ENCODE measurements at regions not wholly inside any gene's neighbourhood (a gene's known extent, or its start where the extent isn't known, plus 50 kb on each side); places are given as distances from the start of the nearest gene placed in this dataset.

- intact Hi-C loops (cut with DNase I): no loop called here
- DNase-seq: no peak
Measured at GRCh38 chr2:66867063-66867441, 432.1 kb downstream of the MEIS1 start.

GRCh38 chr2:66869076-66869475 lies 434.2 kb downstream of the MEIS1 start:
- intact Hi-C loops (cut with DNase I): no loop called here
- DNase-seq: no peak

- DNase-seq: no peak
Measured at GRCh38 chr2:66872081-66872985, 437.4 kb downstream of the MEIS1 start.

GRCh38 chr2:66872986-66873754 lies 438.2 kb downstream of the MEIS1 start:
- intact Hi-C loops (cut with DNase I): no loop called here
- no peak for DNase-seq

More at GRCh38 chr2:66872081-66872985, 437.4 kb downstream of the MEIS1 start:
- intact Hi-C loops (cut with DNase I): no loop called here

- intact Hi-C loops (cut with DNase I): no loop called here
- DNase-seq: no peak
Measured at GRCh38 chr2:66874411-66874810, 439.5 kb downstream of the MEIS1 start.

GRCh38 chr2:66875941-66876462 lies 441.1 kb downstream of the MEIS1 start:
- intact Hi-C loops (cut with DNase I): no loop called here
- no peak for DNase-seq

GRCh38 chr2:66885775-66886383 lies 451.0 kb downstream of the MEIS1 start:
- no peak for DNase-seq
- intact Hi-C loops (cut with DNase I): no loop called here

GRCh38 chr2:66888246-66888645 lies 453.3 kb downstream of the MEIS1 start:
- DNase-seq: no peak
- intact Hi-C loops (cut with DNase I): no loop called here

GRCh38 chr2:66888791-66889631 lies 454.1 kb downstream of the MEIS1 start:
- DNase-seq: no peak

GRCh38 chr2:66889632-66889882 lies 454.6 kb downstream of the MEIS1 start:
- DNase-seq: no peak
- intact Hi-C loops (cut with DNase I): no loop called here

More at GRCh38 chr2:66888791-66889631, 454.1 kb downstream of the MEIS1 start:
- intact Hi-C loops (cut with DNase I): no loop called here

GRCh38 chr2:66890166-66890742 lies 455.3 kb downstream of the MEIS1 start:
- no peak for DNase-seq
- intact Hi-C loops (cut with DNase I): no loop called here

- no peak for DNase-seq
- intact Hi-C loops (cut with DNase I): no loop called here
Measured at GRCh38 chr2:66895206-66895605, 460.3 kb downstream of the MEIS1 start.

- DNase-seq: no peak
- intact Hi-C loops (cut with DNase I): no loop called here
Measured at GRCh38 chr2:66896131-66896530, 461.2 kb downstream of the MEIS1 start.

GRCh38 chr2:66897181-66897580 lies 462.3 kb downstream of the MEIS1 start:
- intact Hi-C loops (cut with DNase I): no loop called here
- no peak for DNase-seq

- DNase-seq: no peak
- intact Hi-C loops (cut with DNase I): no loop called here
Measured at GRCh38 chr2:66897691-66898150, 462.8 kb downstream of the MEIS1 start.

GRCh38 chr2:66899109-66899508 lies 464.2 kb downstream of the MEIS1 start:
- intact Hi-C loops (cut with DNase I): no loop called here
- no peak for DNase-seq

- intact Hi-C loops (cut with DNase I): no loop called here
- no peak for DNase-seq
Measured at GRCh38 chr2:66899648-66900047, 464.7 kb downstream of the MEIS1 start.

- intact Hi-C loops (cut with DNase I): no loop called here
- DNase-seq: no peak
Measured at GRCh38 chr2:66901344-66901743, 466.4 kb downstream of the MEIS1 start.

- intact Hi-C loops (cut with DNase I): no loop called here
- no peak for DNase-seq
Measured at GRCh38 chr2:66903183-66903582, 468.3 kb downstream of the MEIS1 start.

Measured in head of caudate nucleus (tissue), 42 donors.